SK-N-MC (cell line): ENCODE measurements at regions not wholly inside any gene's neighbourhood (a gene's known extent, or its start where the extent isn't known, plus 50 kb on each side); places are given as distances from the start of the nearest gene placed in this dataset.

Source experiments
- EZH2 ChIP-seq: fragments of 200-600 bp; sonication (generic); IDR thresholded peaks from one replicate; pipeline ENCODE4 v1.6.1; 2017; ENCODE audit warnings: antibody characterized with exemption
- FOXP2 ChIP-seq: optimal IDR thresholded peaks from 2 replicates; pipeline ENCODE3; 2011; ENCODE audit warnings: mild to moderate bottlenecking, moderate library complexity; ENCODE audit not compliant: insufficient read depth; ENCODE audit errors: extremely low read length, control extremely low read depth
- POLR2AphosphoS5 ChIP-seq: IDR thresholded peaks from 2 replicates; pipeline ENCODE4 v1.6.1; 2012; ENCODE audit warnings: mild to moderate bottlenecking, low read depth, low read length, borderline replicate concordance

DNA sequence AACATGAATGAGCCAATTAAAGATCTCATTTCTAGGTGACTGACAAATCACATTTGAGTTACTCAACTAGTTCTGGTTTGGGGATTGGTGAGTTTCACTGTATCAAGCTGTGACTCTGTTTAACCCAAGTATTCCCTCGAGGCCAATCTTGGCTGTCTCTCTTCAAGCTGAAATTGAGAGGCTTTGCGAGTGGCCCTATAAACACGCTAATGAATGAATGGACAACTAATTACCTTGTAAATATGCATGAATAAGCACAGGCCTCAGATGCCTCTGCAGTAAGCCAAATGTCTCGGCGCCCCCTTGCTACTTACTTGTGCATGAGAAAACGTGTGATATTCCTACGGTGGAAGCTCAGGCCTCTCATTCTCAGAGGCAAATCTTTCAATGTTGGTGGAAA is 450.3 kb upstream of the PSMD7 start:
- TF ChIP-seq EZH2 (no peak), POLR2AphosphoS5 (no peak), FOXP2 (no peak)
